Ascending aorta (tissue), 2 donors: ENCODE measurements at regions not wholly inside any gene's neighbourhood (a gene's known extent, or its start where the extent isn't known, plus 50 kb on each side); places are given as distances from the start of the nearest gene placed in this dataset.

Experiments used
- DNase-seq, 2 donors: peaks; one replicate each; pipeline ENCODE4 v3.0.0-alpha.2; 2019; ENCODE audit warnings: low spot score in 2 of 2
- H3K27ac ChIP-seq, 2 donors: fragments of 200-600 bp; sonication (generic); one replicate each; pipeline ENCODE4 v1.5.1; 2016 to 2017; ENCODE audit warnings: mild to moderate bottlenecking in 1 of 2
- H3K27me3 ChIP-seq: fragments of 200-600 bp; sonication (generic); one replicate; pipeline ENCODE4 v1.5.1; 2017
- H3K36me3 ChIP-seq, 2 donors: fragments of 200-600 bp; sonication (generic); one replicate each; pipeline ENCODE4 v1.5.1; 2016
- H3K4me1 ChIP-seq, 2 donors: fragments of 200-600 bp; sonication (generic); one replicate each; pipeline ENCODE4 v1.5.1; 2016 to 2017; ENCODE audit warnings: mild to moderate bottlenecking in 1 of 2
- H3K4me3 ChIP-seq, 2 donors: fragments of 200-600 bp; sonication (generic); one replicate each; pipeline ENCODE4 v1.5.1; 2016 to 2017; ENCODE audit warnings: mild to moderate bottlenecking in 1 of 2
- H3K9me3 ChIP-seq, 2 donors: fragments of 200-600 bp; sonication (generic); one replicate each; pipeline ENCODE4 v1.5.1; 2016
- CTCF ChIP-seq, 3 experiments: fragments of 200-600 bp in 2 of 3; fragments of 450-650 bp in 1 of 3; sonication (generic) in 2 of 3; IDR thresholded peaks; one replicate each; pipeline ENCODE4 v1.5.1; 2016 to 2019; ENCODE audit warnings: antibody characterized with exemption in 3 of 3, mild to moderate bottlenecking in 1 of 3, moderate library complexity in 1 of 3
- intact Hi-C: fragments of 100-400 bp; cut with DNase I; formaldehyde crosslinking; loops from one replicate; pipeline ENCODE4 v1.15.1; 2023

- intact Hi-C loops: no loop called here
- Histone ChIP-seq H3K4me3 (no peak overlapping the region), H3K27me3 (no peaks in the 10 kb centered on the region), H3K27ac (no peak overlapping the region), H3K4me1 (no peaks in the 10 kb centered on the region), H3K36me3 (no peaks in the 10 kb centered on the region), H3K9me3 (no peaks in the 10 kb centered on the region)
- DNase-seq: no peak
- TF ChIP-seq CTCF (IDR thresholded peaks at IDR 0.05): no peak
Measured at GRCh38 chr10:10332786-10333185, 684.9 kb upstream of the CELF2 start.

- intact Hi-C loops: no loop called here
- DNase-seq: no peak
- H3K4me3 ChIP-seq: no peak overlapping the region
- no peaks in the 10 kb centered on the region for H3K27me3 ChIP-seq
- no peaks in the 10 kb centered on the region for H3K4me1 ChIP-seq
- no peaks in the 10 kb centered on the region for H3K9me3 ChIP-seq
- TF ChIP-seq CTCF (IDR thresholded peaks at IDR 0.05): no peak
- no peaks in the 10 kb centered on the region for H3K36me3 ChIP-seq
- no peak overlapping the region for H3K27ac ChIP-seq
Measured at GRCh38 chr10:10333622-10334021, 684.0 kb upstream of the CELF2 start.

GRCh38 chr10:10338339-10338738 is 679.3 kb upstream of the CELF2 start:
- Histone ChIP-seq H3K27me3 (no peaks in the 10 kb centered on the region), H3K9me3 (no peaks in the 10 kb centered on the region), H3K4me3 (no peak overlapping the region), H3K27ac (no peak overlapping the region), H3K4me1 (no peaks in the 10 kb centered on the region), H3K36me3 (no peaks in the 10 kb centered on the region)
- no peak for DNase-seq
- no peak for TF ChIP-seq CTCF (IDR thresholded peaks at IDR 0.05)
- intact Hi-C loops: no loop called here

DNA sequence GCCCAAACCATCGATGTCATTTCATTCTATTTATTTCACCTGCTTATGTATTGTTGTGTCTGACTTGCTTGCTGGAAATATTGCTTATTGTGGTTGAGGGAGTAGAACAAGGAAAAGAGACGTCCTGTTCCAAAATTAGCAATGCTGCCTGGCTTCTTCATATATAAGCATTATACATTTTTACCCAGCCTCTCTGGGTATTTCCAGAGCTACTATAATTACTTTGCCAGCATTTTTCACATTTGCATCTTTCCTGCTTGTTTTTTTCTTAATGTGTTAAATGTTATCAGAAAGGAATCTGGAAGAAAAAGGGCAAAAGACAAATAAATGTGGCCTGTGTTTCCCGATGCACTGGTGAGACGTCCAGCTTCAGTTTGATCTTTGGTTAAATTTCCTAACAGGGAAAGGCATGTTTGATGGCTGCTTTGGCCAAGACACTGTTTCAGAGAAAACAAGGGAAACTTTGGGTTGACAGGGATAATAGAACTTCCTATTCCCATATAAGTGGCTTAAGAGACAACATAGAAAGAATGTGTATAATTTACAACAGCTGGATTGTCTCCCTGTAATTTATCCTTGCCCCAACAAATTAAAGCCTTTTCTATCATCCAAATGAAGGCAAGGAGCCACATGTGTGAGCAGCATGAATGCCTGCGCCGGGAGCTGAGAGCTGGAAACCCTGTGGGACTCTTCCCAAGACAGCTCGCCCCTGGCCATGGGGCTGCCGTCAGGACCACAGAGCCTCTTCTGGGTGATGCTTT is 671.1 kb upstream of the CELF2 start:
- TF ChIP-seq CTCF (IDR thresholded peaks at IDR 0.05): no peak
- Histone ChIP-seq H3K9me3 (no peaks in the 10 kb centered on the region), H3K27ac (no peak overlapping the region), H3K4me1 (no peaks in the 10 kb centered on the region), H3K36me3 (no peaks in the 10 kb centered on the region), H3K4me3 (no peak overlapping the region), H3K27me3 (no peaks in the 10 kb centered on the region)
- intact Hi-C loops: no loop called here
- DNase-seq: no peak

- H3K9me3 ChIP-seq: no peaks in the 10 kb centered on the region
- intact Hi-C loops: no loop called here
- no peak for DNase-seq
- no peak overlapping the region for H3K27ac ChIP-seq
- no peaks in the 10 kb centered on the region for H3K36me3 ChIP-seq
- no peaks in the 10 kb centered on the region for H3K4me1 ChIP-seq
- no peak for TF ChIP-seq CTCF (IDR thresholded peaks at IDR 0.05)
- H3K27me3 ChIP-seq: no peaks in the 10 kb centered on the region
- no peak overlapping the region for H3K4me3 ChIP-seq
Measured at GRCh38 chr10:10350050-10350449, 667.6 kb upstream of the CELF2 start.

GRCh38 chr10:10351451-10351850 is 666.2 kb upstream of the CELF2 start:
- H3K9me3 ChIP-seq: no peaks in the 10 kb centered on the region

More at GRCh38 chr10:10351451-10351850, 666.2 kb upstream of the CELF2 start:
- Histone ChIP-seq H3K4me1 (no peaks in the 10 kb centered on the region), H3K36me3 (no peaks in the 10 kb centered on the region), H3K4me3 (no peak overlapping the region), H3K27ac (no peak overlapping the region), H3K27me3 (no peaks in the 10 kb centered on the region)
- intact Hi-C loops: no loop called here
- DNase-seq: no peak
- TF ChIP-seq CTCF (IDR thresholded peaks at IDR 0.05): no peak
